C4-2B (cell line): ENCODE measurements at regions not wholly inside any gene's neighbourhood (a gene's known extent, or its start where the extent isn't known, plus 50 kb on each side); places are given as distances from the start of the nearest gene placed in this dataset.

Experiments used
- ZFX ChIP-seq: fragments of 450-650 bp; IDR thresholded peaks from 2 replicates; pipeline ENCODE4 v1.6.1; 2017
- TF ChIP-seq, protein P1 (sequence below): fragments of 450-650 bp; conservative IDR thresholded peaks from 2 replicates; pipeline ENCODE4 v1.5.1; 2017; ENCODE audit warnings: mild to moderate bottlenecking

DNA sequence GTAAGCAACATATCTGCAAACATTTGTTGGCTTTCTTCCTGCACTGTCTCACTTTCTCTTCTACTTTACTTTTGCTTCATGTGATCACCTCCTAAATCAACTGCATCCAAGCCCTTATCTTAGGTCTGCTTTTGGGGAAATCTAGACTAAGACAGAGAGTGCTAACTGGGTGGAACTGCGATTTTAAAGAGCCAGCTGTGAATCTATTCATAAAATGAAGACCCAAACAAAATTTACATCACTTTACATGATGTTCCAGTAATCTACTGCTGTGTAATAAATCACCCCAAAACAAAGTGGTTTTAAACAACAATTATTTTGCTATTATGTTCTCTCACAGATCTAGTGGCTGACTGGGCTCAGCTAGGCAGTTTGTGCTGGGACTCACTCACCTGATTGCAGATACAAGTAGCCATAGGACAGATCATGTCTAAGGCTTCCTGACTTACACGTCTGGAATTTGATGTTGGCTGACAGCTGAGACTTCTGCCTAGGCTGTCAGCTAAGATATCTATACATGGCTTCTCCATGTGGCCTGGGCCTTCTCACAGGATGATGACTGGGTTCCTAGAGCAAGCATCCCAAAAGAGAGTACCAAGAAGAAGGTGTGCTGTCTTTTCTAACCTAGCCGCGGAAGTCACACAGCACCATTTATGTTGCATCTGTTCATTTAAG, 145.1 kb upstream of the TBCA start:
- TF ChIP-seq, protein P1, sequence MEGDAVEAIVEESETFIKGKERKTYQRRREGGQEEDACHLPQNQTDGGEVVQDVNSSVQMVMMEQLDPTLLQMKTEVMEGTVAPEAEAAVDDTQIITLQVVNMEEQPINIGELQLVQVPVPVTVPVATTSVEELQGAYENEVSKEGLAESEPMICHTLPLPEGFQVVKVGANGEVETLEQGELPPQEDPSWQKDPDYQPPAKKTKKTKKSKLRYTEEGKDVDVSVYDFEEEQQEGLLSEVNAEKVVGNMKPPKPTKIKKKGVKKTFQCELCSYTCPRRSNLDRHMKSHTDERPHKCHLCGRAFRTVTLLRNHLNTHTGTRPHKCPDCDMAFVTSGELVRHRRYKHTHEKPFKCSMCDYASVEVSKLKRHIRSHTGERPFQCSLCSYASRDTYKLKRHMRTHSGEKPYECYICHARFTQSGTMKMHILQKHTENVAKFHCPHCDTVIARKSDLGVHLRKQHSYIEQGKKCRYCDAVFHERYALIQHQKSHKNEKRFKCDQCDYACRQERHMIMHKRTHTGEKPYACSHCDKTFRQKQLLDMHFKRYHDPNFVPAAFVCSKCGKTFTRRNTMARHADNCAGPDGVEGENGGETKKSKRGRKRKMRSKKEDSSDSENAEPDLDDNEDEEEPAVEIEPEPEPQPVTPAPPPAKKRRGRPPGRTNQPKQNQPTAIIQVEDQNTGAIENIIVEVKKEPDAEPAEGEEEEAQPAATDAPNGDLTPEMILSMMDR, result no peak
- no peak for TF ChIP-seq ZFX
